ENCODE measurements at regions not wholly inside any gene's neighbourhood (a gene's known extent, or its start where the extent isn't known, plus 50 kb on each side); places are given as distances from the start of the nearest gene placed in this dataset.

GRCh38 chr3:180092889-180093288 is 56.2 kb upstream of the PEX5L start:
- Histone ChIP-seq H3K36me3 (ENCODE audit: control insufficient read depth in 1 of 2, insufficient read depth in 2 of 2, low read length in 2 of 2) (no peaks in the 10 kb centered on the region), H3K4me1 (ENCODE audit: control insufficient read depth in 1 of 2, insufficient read depth in 2 of 2, low read length in 2 of 2) (no peaks in the 10 kb centered on the region), H2AFZ (ENCODE audit: insufficient read depth, low read length, poor library complexity) (no peak overlapping the region), H4K91ac (ENCODE audit: low read depth, low read length) (no peak overlapping the region), H3K79me2 (ENCODE audit: control insufficient read depth, insufficient read depth, low read length, poor library complexity) (no peaks in the 10 kb centered on the region), H4K12ac (ENCODE audit: low read depth, low read length) (no peak overlapping the region), H2BK5ac (ENCODE audit: low read depth, low read length, poor library complexity) (no peak overlapping the region), H3K18ac (ENCODE audit: low read length) (no peak overlapping the region), H3K4me2 (ENCODE audit: low read length) (no peak overlapping the region), H3K79me1 (ENCODE audit: low read length) (no peaks in the 10 kb centered on the region), H3K9ac (ENCODE audit: low read length) (no peak overlapping the region), H2AK5ac (ENCODE audit: low read length) (no peak overlapping the region), H3K14ac (ENCODE audit: low read length) (no peak overlapping the region), H3K4me3 (ENCODE audit: low read depth, low read length) (no peak overlapping the region), H3K23ac (ENCODE audit: low read length) (no peak overlapping the region), H4K8ac (ENCODE audit: low read depth, low read length) (no peak overlapping the region), H3K9me3 (ENCODE audit: insufficient read depth, low read depth, low read length) (no peaks in the 10 kb centered on the region), H2BK120ac (ENCODE audit: insufficient read depth, low read length, poor library complexity) (no peak overlapping the region), H3K27me3 (ENCODE audit: insufficient read depth, low read length) (no peaks in the 10 kb centered on the region), H3K4ac (ENCODE audit: low read depth, low read length) (no peak overlapping the region), H3K27ac (ENCODE audit: low read depth, low read length) (no peak overlapping the region), H2BK12ac (ENCODE audit: low read length) (no peak overlapping the region)
- no peak for DNase-seq
- WGBS (ENCODE audit: extremely low coverage, insufficient coverage, insufficient read length) = no CpG with 5 or more reads among the region's 2 CpGs

GRCh38 chr3:180093535-180093934 is 56.8 kb upstream of the PEX5L start:
- H3K27ac ChIP-seq (ENCODE audit: low read depth, low read length) = no peak overlapping the region
- H3K4me3 ChIP-seq (ENCODE audit: low read depth, low read length) = no peak overlapping the region
- H4K91ac ChIP-seq (ENCODE audit: low read depth, low read length) = no peak overlapping the region
- no peak overlapping the region for H3K4me2 ChIP-seq (ENCODE audit: low read length)
- H3K36me3 ChIP-seq (ENCODE audit: control insufficient read depth in 1 of 2, insufficient read depth in 2 of 2, low read length in 2 of 2) = no peaks in the 10 kb centered on the region
- H2AFZ ChIP-seq (ENCODE audit: insufficient read depth, low read length, poor library complexity) = no peak overlapping the region
- H3K27me3 ChIP-seq (ENCODE audit: insufficient read depth, low read length) = no peaks in the 10 kb centered on the region
- no peak overlapping the region for H3K14ac ChIP-seq (ENCODE audit: low read length)
- WGBS (ENCODE audit: extremely low coverage, insufficient coverage, insufficient read length) = no CpG with 5 or more reads among the region's 1 CpG
- no peaks in the 10 kb centered on the region for H3K9me3 ChIP-seq (ENCODE audit: insufficient read depth, low read depth, low read length)
- DNase-seq = no peak
- H3K23ac ChIP-seq (ENCODE audit: low read length) = no peak overlapping the region
- H2BK5ac ChIP-seq (ENCODE audit: low read depth, low read length, poor library complexity) = no peak overlapping the region
- H3K4ac ChIP-seq (ENCODE audit: low read depth, low read length) = no peak overlapping the region
- H2BK120ac ChIP-seq (ENCODE audit: insufficient read depth, low read length, poor library complexity) = no peak overlapping the region
- H3K4me1 ChIP-seq (ENCODE audit: control insufficient read depth in 1 of 2, insufficient read depth in 2 of 2, low read length in 2 of 2) = no peaks in the 10 kb centered on the region
- H4K12ac ChIP-seq (ENCODE audit: low read depth, low read length) = no peak overlapping the region
- no peak overlapping the region for H3K9ac ChIP-seq (ENCODE audit: low read length)
- H4K8ac ChIP-seq (ENCODE audit: low read depth, low read length) = no peak overlapping the region
- no peaks in the 10 kb centered on the region for H3K79me1 ChIP-seq (ENCODE audit: low read length)
- H3K18ac ChIP-seq (ENCODE audit: low read length) = no peak overlapping the region
- H3K79me2 ChIP-seq (ENCODE audit: control insufficient read depth, insufficient read depth, low read length, poor library complexity) = no peaks in the 10 kb centered on the region
- H2BK12ac ChIP-seq (ENCODE audit: low read length) = no peak overlapping the region
- no peak overlapping the region for H2AK5ac ChIP-seq (ENCODE audit: low read length)

- no peak overlapping the region for H4K91ac ChIP-seq (ENCODE audit: low read depth, low read length)
- no peaks in the 10 kb centered on the region for H3K79me2 ChIP-seq (ENCODE audit: control insufficient read depth, insufficient read depth, low read length, poor library complexity)
- no peak overlapping the region for H2BK5ac ChIP-seq (ENCODE audit: low read depth, low read length, poor library complexity)
- no peak overlapping the region for H4K8ac ChIP-seq (ENCODE audit: low read depth, low read length)
- no peak overlapping the region for H3K27ac ChIP-seq (ENCODE audit: low read depth, low read length)
- DNase-seq = no peak
- H3K4me3 ChIP-seq (ENCODE audit: low read depth, low read length) = no peak overlapping the region
- H3K18ac ChIP-seq (ENCODE audit: low read length) = no peak overlapping the region
- no peak overlapping the region for H2AK5ac ChIP-seq (ENCODE audit: low read length)
- no peaks in the 10 kb centered on the region for H3K9me3 ChIP-seq (ENCODE audit: insufficient read depth, low read depth, low read length)
- H2BK120ac ChIP-seq (ENCODE audit: insufficient read depth, low read length, poor library complexity) = no peak overlapping the region
- H2AFZ ChIP-seq (ENCODE audit: insufficient read depth, low read length, poor library complexity) = no peak overlapping the region
- no peak overlapping the region for H3K14ac ChIP-seq (ENCODE audit: low read length)
- no peak overlapping the region for H4K12ac ChIP-seq (ENCODE audit: low read depth, low read length)
- no peaks in the 10 kb centered on the region for H3K79me1 ChIP-seq (ENCODE audit: low read length)
- no peak overlapping the region for H3K9ac ChIP-seq (ENCODE audit: low read length)
- no peak overlapping the region for H3K23ac ChIP-seq (ENCODE audit: low read length)
- H2BK12ac ChIP-seq (ENCODE audit: low read length) = no peak overlapping the region
- H3K4ac ChIP-seq (ENCODE audit: low read depth, low read length) = no peak overlapping the region
- no CpG with 5 or more reads among the region's 1 CpG for WGBS (ENCODE audit: extremely low coverage, insufficient coverage, insufficient read length)
- no peaks in the 10 kb centered on the region for H3K27me3 ChIP-seq (ENCODE audit: insufficient read depth, low read length)
- H3K4me1 ChIP-seq (ENCODE audit: control insufficient read depth in 1 of 2, insufficient read depth in 2 of 2, low read length in 2 of 2) = peaks cover 4% of the 10 kb centered on the region in 2 experiments
- no peak overlapping the region for H3K4me2 ChIP-seq (ENCODE audit: low read length)
- H3K36me3 ChIP-seq (ENCODE audit: control insufficient read depth in 1 of 2, insufficient read depth in 2 of 2, low read length in 2 of 2) = no peaks in the 10 kb centered on the region
Observed at GRCh38 chr3:180097626-180098025, 60.9 kb upstream of the PEX5L start.

- Histone ChIP-seq H3K23ac (ENCODE audit: low read length) (no peak overlapping the region), H3K79me2 (ENCODE audit: control insufficient read depth, insufficient read depth, low read length, poor library complexity) (no peaks in the 10 kb centered on the region), H3K79me1 (ENCODE audit: low read length) (no peaks in the 10 kb centered on the region), H3K4ac (ENCODE audit: low read depth, low read length) (no peak overlapping the region), H3K36me3 (ENCODE audit: control insufficient read depth in 1 of 2, insufficient read depth in 2 of 2, low read length in 2 of 2) (no peaks in the 10 kb centered on the region), H3K18ac (ENCODE audit: low read length) (no peak overlapping the region), H3K9ac (ENCODE audit: low read length) (no peak overlapping the region), H2AFZ (ENCODE audit: insufficient read depth, low read length, poor library complexity) (no peak overlapping the region), H2AK5ac (ENCODE audit: low read length) (no peak overlapping the region), H3K27me3 (ENCODE audit: insufficient read depth, low read length) (no peaks in the 10 kb centered on the region), H2BK12ac (ENCODE audit: low read length) (no peak overlapping the region), H3K4me3 (ENCODE audit: low read depth, low read length) (no peak overlapping the region), H3K9me3 (ENCODE audit: insufficient read depth, low read depth, low read length) (no peaks in the 10 kb centered on the region), H3K14ac (ENCODE audit: low read length) (no peak overlapping the region), H2BK120ac (ENCODE audit: insufficient read depth, low read length, poor library complexity) (no peak overlapping the region), H3K4me1 (ENCODE audit: control insufficient read depth in 1 of 2, insufficient read depth in 2 of 2, low read length in 2 of 2) (peaks cover 6% of the 10 kb centered on the region in 2 experiments), H4K12ac (ENCODE audit: low read depth, low read length) (no peak overlapping the region), H2BK5ac (ENCODE audit: low read depth, low read length, poor library complexity) (no peak overlapping the region), H3K4me2 (ENCODE audit: low read length) (no peak overlapping the region), H4K91ac (ENCODE audit: low read depth, low read length) (no peak overlapping the region), H4K8ac (ENCODE audit: low read depth, low read length) (no peak overlapping the region), H3K27ac (ENCODE audit: low read depth, low read length) (no peak overlapping the region)
- peak in 1 of 2 donors; percentile 1 for DNase-seq
- WGBS (ENCODE audit: extremely low coverage, insufficient coverage, insufficient read length) = no CpG with 5 or more reads among the region's 11 CpGs
Observed at GRCh38 chr3:180102134-180102533, 65.4 kb upstream of the PEX5L start.

Data from trophoblast cell (in vitro differentiated cells and primary cell).